ENCODE measurements at regions not wholly inside any gene's neighbourhood (a gene's known extent, or its start where the extent isn't known, plus 50 kb on each side); places are given as distances from the start of the nearest gene placed in this dataset.

DNA sequence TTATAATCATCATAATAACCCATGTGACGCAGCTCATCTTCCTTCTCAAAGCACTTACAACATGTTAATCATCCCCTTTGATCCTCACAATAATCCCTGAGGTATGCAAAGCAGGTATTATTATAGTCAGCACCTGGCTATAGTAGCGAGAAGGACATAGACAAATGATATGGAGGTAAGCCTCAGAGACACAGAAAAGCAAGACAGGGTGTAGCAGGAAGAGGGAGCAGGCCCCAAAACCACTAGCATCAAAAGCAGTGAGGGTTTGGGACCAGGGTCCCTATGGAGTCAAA, 139.2 kb upstream of the SLC30A5 start:
- DNase-seq: no peak

DNA sequence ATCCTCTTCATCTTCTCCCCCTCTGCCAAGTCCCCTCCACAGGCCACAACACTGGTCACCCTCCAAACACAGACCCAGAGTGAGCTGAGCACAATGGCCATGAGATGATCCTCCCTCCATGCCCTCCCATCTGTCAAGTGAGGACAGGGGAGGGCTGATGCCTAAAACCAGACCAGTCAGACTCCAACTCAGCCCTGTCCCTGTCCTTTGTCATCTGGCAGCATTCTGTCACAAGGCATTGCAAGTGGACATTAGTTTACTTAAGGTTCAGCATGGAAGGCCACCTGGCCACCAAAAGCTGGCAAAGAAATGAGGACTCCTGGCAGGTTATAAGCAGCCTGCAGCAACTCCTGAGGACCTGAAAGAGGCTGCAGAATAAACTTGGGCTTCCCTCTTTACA, 136.2 kb upstream of the SLC30A5 start:
- no peak for DNase-seq

DNA sequence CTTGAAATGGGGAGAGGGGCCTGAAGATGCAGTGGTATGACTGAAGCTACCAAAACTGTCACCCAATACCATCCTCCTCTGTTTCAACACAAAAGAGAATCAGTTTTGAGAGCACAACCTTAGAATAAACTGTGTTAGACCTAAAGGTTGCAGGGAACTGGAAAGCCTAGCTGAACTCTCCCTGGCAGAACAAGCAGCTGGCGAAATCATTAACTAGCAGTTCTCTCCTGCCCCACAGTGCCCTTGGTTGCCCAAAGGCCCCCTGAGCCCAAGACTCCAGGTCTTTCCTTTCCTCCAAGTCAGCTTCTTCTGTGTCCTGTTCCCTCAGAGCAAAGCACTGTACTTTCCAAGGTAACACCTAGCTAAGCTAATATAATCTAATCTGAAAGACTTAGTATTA, 135.4 kb upstream of the SLC30A5 start:
- no peak for DNase-seq

DNA sequence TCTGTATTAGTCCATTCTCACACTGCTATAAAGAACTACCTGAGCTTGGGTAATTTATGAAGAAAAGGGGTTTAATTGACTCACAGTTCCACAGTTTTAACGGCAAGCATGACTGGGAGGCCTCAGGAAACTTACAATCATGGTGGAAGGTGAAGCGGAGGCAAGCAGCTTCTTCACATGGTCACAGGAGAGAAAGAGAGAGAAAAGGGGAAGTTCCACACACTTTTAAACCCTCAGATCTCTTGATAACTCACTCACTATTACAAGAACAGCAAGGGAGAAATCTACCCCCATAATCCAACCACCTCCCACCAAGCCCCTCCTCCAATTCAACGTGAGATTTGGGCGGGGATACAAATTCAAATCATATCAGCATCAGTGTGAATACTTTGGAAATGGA, 133.4 kb upstream of the SLC30A5 start:
- DNase-seq: no peak

DNA sequence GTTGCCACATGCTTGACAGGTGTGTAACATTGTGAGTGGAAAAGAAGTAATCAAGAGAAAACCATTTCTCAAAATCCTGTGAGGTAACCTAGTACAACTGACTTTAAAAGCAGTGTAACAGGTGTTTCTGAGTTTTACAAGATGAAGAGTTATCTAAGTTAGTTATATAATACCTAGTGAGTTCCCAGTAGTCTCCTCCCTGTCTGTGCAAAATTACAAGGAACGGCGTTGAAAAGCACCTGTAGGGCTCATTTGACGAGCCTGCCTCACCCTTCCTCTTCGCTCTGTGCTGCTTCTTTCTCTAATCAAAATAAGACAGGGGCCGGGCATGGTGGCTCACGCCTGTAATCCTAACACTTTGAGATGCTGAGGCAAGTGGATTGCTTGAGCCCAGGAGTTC, 132.9 kb upstream of the SLC30A5 start:
- DNase-seq: no peak

DNA sequence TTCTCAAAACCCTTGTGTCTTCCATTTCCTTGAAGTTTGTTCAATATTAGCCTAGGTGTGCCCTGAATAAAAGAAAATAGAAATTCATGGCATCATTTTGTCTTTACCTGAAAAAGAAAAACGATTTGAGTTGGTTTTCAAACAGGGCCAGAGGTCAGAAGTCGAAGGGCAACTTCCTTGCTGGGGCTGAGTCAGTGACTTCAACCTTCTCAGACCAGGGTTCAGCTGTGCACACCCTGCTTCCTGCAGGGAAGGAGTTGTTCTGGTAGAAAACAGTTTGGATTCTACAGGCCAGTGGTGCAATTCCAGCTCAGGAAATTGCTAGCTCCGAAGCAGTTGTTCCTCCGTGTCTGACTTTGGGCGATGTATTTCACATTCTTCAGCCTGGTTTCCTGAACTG, 132.1 kb upstream of the SLC30A5 start:
- no peak for DNase-seq

DNA sequence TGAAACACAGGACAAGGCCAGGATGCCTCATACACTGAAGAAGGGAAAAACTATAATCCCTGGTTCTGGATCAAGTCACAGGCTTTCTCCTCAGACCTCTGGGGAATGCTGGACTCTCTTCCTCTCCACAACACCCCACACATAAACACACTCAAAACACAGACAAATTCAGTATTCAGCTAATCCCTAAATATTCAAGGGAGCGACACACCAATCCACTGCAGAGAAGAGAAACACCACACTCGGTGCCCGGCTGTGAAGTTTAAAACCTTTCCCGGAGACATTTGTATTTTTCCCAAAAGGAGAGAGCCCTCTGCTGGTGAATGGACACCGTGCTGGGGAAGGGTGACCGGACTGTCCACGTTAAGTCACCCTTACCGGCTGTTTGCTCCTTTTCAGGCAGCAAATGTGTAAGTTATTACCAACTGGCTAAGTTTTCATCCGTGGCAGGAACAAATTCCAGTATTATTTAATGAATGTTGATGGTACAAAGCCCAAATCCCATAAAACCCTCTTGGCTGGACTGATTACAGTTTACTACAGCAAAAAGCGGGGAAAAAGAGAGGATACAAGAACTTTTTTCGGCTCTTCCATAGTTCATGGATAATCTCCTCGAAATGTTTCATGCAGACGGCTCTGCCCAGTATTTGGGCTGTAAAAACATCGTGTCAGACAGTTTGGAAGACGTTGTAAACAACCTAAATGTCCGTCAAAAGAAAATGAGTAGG, 130.9 kb upstream of the SLC30A5 start:
- DNase-seq: no peak

DNA sequence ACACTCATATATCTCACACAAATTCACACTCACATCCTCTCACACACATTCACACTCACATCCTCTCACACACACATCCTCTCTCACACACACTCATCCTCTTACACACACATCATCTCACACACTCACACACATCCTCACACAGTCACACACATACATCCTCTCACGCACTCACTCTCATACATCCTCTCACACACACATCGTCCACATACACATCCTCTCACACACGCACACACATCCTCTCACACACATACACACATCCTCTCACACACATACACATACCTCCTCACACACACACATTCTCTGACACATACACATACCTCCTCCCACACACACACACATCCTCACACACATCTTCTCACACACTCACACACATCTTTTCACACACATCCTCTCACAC, 129.1 kb upstream of the SLC30A5 start:
- DNase-seq: no peak

DNA sequence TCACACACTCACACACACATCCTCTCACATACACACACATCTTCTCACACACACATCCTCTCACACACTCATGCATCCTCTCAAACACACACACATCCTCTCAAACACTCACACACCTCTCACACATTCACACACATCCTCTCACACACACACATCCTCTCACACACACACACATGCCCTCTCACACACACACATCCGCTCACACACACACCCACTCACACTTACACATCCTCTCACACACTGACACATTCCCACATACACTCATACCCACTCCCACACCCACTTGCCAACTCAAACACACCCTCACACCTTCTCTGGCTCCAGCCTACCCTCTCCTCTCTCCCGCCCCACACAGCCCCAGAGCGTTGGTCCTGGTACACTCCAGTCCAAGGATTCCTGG, 127.9 kb upstream of the SLC30A5 start:
- DNase-seq: no peak

DNA sequence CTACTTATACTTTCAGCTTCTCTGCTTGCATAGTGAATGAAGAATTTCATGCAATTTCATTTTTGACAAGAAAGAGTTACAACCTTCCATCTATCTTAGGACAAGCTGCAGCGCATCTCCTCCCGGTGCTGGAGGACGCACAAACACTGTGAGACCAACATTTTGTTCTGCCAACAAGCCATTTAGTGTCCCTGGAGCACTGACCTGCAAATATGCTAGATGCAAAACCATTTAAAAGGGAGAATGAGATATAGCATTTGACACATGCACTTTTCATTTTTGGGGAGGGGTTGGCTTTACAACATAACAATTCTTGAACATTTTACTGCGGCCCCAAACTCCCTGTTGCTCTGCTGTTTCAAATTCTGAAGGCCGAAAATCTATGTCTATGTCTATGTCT, 127.2 kb upstream of the SLC30A5 start:
- no peak for DNase-seq

DNA sequence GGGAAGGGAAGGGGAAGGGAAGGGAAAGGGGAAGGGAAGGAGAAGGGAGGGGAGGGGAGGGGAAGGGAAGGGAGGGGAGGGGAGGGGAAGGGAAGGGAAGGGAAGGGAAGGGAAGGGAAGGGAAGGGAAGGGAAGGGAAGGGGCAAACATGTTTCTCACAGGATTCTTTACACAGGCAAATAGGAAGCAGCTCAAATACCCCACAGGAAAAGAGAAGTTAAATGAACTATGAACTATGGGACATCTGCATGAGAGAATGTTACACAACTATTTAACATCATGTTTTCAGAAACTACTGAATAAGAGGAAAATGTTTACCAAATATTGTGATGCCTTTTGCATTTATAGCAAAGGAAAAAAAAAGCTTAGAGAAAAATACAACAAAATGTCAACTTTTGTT, 125.4 kb upstream of the SLC30A5 start:
- no peak for DNase-seq

DNA sequence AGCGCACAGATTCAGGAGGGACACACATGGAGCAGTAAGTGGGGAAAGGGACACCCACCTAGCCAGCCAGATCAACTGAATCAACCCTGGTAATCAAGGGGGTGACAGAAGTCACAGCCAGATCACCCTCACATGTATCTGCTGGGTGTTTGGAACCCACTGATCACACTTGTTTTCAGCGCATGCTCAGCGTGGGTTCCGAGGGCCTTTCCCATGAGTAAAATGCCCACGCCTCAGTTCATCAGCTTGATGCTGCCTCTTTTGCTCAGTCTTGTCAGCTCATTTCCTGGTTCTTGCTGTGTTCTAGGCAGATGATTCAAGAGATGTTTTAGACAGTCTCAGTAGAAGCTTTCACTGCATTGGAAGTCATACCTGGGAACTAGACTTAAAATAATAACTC, 123.2 kb upstream of the SLC30A5 start:
- DNase-seq: no peak

DNA sequence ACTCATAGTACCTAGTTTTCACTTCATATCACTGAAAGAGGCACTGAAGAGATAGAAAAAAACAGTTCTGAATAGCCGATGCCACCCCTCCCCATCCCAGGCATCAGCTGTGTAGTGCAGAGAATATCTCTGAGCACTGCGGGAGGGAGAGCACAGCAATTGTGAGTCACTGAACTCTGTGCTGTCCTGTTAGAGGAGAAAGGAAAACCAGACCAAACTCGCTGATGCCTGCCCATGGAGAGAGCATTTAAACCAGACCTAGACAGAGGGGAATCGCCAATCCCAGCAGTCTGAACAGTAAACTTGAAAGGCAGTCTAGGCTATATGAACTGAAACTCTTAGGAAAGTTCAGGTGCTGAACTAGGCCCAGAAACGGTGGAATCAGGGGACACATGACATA, 120.1 kb upstream of the SLC30A5 start:
- no peak for DNase-seq

DNA sequence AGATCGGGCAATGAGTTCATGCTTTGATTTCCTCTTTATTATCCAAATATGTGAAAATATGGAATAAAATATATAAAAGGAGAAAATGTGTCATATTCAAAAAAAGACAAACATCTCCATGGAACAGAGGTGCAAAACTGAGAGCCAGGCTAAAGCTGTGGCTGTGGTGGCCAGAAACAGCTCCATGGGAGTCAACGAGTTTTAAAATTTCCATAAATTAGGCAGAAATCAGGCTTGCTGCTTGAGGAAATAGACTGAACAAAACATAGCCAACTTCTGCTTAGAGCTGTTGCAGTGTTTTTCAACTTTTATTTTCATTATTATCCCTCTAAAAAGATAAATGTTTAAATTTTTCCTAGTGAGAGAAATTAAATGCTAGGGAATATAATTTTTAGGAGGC, 110.8 kb upstream of the SLC30A5 start:
- DNase-seq: no peak

DNA sequence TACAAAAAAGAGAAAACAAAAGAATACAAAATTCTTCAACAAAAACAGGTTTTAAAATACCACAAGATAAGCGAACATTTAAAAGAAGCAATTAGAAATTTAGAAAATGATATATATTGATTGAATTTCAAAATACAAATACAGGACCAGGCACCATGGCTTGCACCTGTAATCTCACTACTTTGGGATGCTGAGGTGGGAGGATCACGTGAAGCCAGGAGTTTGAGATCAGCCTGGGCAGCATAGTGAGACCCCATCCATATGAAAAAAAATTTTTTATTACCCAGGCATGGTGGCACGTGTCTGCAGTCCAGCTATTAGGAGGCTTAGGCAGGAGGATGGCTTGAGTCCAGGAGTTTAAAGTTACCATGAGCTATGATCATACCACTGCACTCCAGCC, 109.9 kb upstream of the SLC30A5 start:
- DNase-seq: no peak

DNA sequence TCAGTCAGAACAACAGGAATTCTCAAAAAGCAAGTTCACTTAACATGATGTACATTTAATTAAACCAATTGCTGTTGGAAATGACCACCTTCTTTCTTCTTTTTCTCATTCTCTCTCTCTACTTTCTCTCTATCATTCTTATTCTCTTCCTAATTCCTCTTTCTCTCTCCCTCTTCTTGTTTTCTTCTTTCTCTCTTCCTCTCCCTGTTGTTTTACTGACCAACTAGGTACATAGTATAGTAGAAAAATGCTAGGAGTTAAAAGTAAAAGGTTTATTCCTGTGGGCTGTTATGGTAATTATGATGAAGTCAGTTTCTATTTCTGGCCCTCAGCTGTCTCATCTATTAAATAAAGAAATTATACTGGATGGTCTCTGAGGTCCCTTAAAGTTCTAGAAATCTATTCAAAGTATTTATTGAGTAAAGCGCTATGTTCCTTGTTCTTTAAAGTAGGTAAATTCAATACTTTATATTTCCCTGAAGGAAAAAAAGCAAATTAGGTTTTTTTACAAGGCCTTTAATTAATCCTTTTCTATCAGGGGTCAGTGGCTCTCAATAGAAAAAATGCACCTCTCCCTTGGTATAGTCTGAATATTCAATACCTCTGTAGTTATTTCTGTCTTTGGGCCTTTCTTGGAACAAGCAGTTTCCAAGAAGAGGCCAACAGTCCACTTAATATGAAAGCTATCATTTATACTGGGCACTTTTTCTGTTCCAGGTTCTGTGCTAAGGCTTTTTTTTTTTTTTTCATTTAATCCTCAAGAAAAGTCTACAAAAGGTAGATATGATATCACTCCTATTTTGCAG, 102.3 kb upstream of the SLC30A5 start:
- no peak for DNase-seq

DNA sequence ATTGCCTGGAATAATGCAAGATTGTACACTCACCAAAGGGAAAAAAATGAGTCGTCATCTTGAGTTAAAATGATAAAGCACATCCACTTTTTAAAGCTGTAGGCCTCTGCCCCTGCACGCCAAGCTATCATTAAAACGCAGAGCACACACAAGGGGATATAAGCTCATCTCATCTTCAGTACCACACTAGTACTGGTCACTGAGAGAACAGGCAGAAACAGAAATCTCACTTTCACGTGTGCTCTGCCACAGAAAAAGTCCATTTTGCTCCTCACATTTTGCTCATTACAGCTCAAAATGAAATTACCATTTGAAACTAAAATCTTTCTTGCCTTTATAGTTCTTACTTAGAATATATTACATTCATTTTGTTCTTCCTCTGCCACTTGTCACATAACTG, 99.2 kb upstream of the SLC30A5 start:
- no peak for DNase-seq

DNA sequence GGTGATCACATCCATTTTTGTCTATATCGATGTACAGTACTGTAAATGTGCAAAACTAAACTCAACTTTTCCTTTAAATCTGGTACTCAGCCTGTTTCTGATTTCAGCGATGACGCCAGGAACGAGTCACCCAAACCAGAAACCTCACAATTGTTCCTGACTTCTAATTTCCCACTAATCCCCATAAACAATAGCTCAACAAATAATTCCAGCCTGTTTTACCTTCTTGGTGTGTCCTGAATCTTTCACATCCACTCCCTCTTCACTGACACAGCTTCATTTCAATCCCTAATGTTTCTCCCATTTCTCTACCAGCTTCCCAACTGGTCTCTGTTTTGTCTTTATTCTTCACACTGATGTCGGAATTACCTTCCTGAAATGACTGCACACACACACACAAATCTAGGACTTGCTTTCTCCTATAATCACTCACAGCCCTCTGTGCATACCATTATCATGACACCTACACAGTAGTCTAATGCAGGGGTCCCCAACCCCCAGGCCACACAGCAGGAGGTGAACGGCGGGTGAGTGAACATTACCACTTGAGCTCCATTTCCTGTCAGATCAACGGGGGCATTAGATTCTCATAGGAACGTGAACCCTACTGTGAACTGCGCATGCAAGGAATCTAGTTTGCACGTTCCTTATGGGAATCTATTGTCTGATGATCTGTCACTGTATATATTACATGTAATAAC, 97.8 kb upstream of the SLC30A5 start:
- no peak for DNase-seq

DNA sequence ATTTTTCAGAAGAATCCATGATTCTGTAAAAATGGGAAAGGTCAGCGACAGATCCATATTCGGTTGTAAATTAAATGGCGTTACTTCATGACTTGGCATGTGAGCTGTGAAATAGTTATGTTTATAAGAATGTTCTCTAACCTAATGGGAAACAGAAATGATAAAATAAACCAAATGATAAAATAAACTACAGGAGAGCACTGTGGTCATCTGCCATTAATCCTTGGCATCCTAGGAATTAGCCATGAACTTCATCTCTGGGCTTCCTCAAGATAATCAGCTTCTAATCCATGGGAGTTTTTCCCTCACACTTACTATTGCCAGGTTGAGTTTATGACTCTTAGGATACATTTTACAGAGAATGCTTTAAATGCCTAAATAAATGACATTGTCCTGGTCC, 94.6 kb upstream of the SLC30A5 start:
- no peak for DNase-seq

DNA sequence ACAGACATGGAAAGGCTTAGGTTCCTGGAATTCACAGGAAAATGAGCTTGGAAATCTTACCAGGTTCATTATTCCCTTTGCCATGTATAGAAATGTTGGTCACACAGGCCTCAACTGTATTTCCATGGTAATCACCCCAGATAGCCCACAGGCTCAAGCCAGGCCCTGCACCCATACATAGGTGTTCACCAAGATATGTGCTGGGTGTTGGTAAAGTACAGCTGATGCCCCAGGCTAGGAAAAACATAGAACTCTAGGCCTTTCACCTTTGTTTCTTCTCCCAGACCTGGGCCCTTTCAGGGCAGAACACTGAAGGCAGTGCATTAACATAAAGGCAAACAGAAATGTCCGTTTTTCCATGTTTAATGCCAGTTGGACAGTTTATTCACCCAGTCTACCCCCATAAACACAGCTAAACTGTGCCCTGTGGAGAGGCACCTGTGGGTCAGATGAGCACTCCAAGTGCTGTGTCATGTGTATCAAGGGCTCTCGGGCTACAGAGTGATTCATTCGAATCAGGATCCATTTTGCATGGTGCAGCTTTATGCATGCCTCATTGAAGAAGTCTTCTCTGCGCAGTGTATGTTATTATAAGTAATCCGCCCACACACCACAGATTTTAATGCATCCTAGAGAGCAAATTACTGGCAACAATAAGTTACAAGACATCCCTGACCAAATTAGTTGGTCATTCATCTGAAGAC, 93.4 kb upstream of the SLC30A5 start:
- DNase-seq: no peak

DNA sequence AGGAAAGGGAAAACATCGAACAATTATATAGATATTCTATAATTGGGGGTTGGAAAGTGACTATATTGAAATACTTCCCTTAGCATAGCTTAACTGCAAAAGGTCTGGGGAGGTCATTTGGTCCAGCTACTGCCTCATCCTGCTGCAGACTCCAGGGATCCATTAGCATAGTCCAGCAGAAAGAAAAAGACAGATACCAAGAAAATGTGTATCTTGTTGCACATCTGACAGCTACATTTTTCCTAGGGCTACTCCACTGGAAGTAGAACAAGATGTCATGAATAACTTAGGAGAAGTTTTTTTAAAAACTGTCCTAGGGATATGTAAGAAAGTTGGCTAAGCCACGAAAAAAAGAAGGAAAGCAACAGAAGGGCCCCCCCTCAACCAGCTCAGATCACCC, 92.9 kb upstream of the SLC30A5 start:
- no peak for DNase-seq

DNA sequence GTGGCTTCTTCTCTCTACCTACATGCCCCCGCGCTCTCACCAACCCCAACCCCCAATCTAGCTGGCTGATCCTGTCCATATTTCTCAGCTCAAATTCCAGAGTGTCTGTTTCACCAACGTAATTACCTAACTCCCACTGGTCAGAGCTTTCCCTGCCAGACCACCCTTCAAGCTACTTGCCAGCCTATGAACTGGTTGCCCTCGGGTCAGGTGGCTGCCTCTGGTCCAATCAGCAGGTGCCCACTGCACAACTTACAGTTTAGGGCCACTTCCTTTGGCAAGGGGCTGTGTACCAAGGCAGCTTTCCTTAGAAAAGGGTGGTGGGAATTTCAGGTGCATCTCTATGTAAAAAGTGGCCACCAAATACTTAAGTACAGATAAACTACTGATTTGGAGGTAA, 92.2 kb upstream of the SLC30A5 start:
- no peak for DNase-seq

DNA sequence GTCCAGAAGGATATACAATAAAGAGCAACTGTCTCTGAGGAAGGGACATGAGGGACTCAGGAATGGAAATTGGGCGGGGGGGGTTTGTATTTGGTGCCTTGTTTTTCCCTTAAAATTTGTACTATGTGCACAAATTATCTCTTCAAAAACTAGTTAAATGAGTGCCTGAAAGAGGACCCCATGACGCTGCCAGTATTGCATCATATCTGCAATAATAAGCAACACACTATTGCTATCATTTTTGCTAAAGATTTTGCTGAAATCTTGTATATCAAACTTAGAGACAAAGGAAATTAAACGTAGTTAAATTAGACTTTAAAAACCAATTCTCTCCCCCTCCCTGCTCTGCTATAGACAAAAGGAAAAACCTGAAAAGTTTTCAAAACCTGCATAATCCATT, 89.7 kb upstream of the SLC30A5 start:
- DNase-seq: no peak

DNA sequence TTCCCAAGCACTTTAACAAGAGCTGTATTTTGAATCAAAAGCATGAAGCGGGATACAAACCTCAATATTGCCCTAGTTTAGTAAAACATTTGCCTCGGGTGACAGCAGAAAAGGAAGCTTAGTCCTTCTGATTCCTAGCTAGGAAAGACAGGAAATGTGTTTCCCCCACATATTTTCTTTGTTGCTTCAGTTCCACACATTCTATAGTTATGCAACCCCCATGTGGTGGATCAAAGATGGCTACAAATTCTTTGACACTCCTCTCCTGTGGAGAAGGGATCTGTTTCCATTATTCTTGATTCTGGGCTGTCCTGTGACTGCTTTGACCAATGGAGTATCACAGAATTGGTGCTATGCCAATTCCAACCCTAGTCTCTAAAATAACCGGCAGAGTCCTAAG, 89.1 kb upstream of the SLC30A5 start:
- DNase-seq: no peak

Data from activated CD8-positive, alpha-beta memory T cell treated with anti-CD3 and anti-CD28 coated beads for 24 hours (primary cell).